HL-60 (cell line): ENCODE measurements at regions not wholly inside any gene's neighbourhood (a gene's known extent, or its start where the extent isn't known, plus 50 kb on each side); places are given as distances from the start of the nearest gene placed in this dataset.

ENCODE experiments used
- CTCF ChIP-seq: IDR thresholded peaks from one replicate; pipeline ENCODE4 v1.5.1; 2011; ENCODE audit warnings: low read length, control low read depth, inconsistent platforms; ENCODE audit not compliant: insufficient read depth
- GABPA ChIP-seq: IDR thresholded peaks from 2 replicates; pipeline ENCODE4 v1.6.1; 2012; ENCODE audit warnings: low read depth
- POLR2AphosphoS5 ChIP-seq: IDR thresholded peaks from 2 replicates; pipeline ENCODE4 v1.6.1; 2012; ENCODE audit warnings: low read depth
- REST ChIP-seq: IDR thresholded peaks from 2 replicates; pipeline ENCODE4 v1.6.1; 2012; ENCODE audit warnings: low read depth; ENCODE audit not compliant: insufficient replicate concordance
- SPI1 ChIP-seq: IDR thresholded peaks from 2 replicates; pipeline ENCODE4 v1.6.1; 2012; ENCODE audit warnings: low read depth, mild to moderate bottlenecking, borderline replicate concordance

- TF ChIP-seq CTCF (no peak), POLR2AphosphoS5 (no peak), GABPA (no peak), REST (no peak), SPI1 (no peak)
Observed at GRCh38 chr10:84997870-84998269, 669.5 kb downstream of the CCSER2 start.
